WTC11 (cell line): ENCODE measurements at regions not wholly inside any gene's neighbourhood (a gene's known extent, or its start where the extent isn't known, plus 50 kb on each side); places are given as distances from the start of the nearest gene placed in this dataset.

Source experiments
- ATAC-seq: fragments of 200-7000 bp; cut with Tn5 transposase; 2 replicates; pipeline ENCODE4 v1.10.0; 2021; ENCODE audit warnings: mild to moderate bottlenecking, moderate library complexity
- CTCF ChIA-PET: fragments of 300-600 bp; sonication (Branson Sonifier 250); formaldehyde crosslinking; loops from one replicate; lab custom pipeline; 2021; ENCODE audit warnings: antibody characterized with exemption; lab: Charles Lee
- POLR2A ChIA-PET: fragments of 350-600 bp; sonication (Branson Sonifier 250); formaldehyde crosslinking; loops from one replicate; lab custom pipeline; 2021; ENCODE audit warnings: antibody characterized with exemption; lab: Charles Lee
- DNase-seq: peaks from one replicate; pipeline ENCODE4 v3.0.0; 2021; ENCODE audit warnings: low spot score
- H3K27ac Mint-ChIP-seq: 2 replicates; pipeline ENCODE4 v1.8.0; 2021; ENCODE audit warnings: mixed read lengths
- H3K27me3 Mint-ChIP-seq: 2 replicates; pipeline ENCODE4 v1.8.0; 2021; ENCODE audit warnings: low read depth, mild to moderate bottlenecking, moderate library complexity, mixed read lengths
- H3K36me3 Mint-ChIP-seq: 2 replicates; pipeline ENCODE4 v1.8.0; 2021; ENCODE audit warnings: mixed read lengths
- H3K4me1 Mint-ChIP-seq: 2 replicates; pipeline ENCODE4 v1.8.0; 2022; ENCODE audit warnings: mixed read lengths
- H3K4me3 Mint-ChIP-seq: 2 replicates; pipeline ENCODE4 v1.8.0; 2021; ENCODE audit warnings: mild to moderate bottlenecking, moderate library complexity, mixed read lengths
- H3K9me3 Mint-ChIP-seq: 2 replicates; pipeline ENCODE4 v1.8.0; 2021; ENCODE audit warnings: mixed read lengths
- ATF1 ChIP-seq: sonication (generic); formaldehyde crosslinking; IDR thresholded peaks from 2 replicates; pipeline ENCODE4 v1.8.1; 2023; ENCODE audit warnings: mild to moderate bottlenecking, moderate library complexity, missing genetic modification reagents
- ATF3 ChIP-seq: sonication (generic); formaldehyde crosslinking; conservative IDR thresholded peaks from 2 replicates; pipeline ENCODE4 v1.8.1; 2022; ENCODE audit warnings: mild to moderate bottlenecking, missing genetic modification reagents
- CTCF ChIP-seq: fragments of 200-600 bp; IDR thresholded peaks from 2 replicates; pipeline ENCODE4 v1.8.0; 2022; ENCODE audit warnings: antibody characterized with exemption
- EMX1 ChIP-seq: fragments of 250-450 bp; sonication (Bioruptor Pico); IDR thresholded peaks from 2 replicates; pipeline ENCODE4 v1.8.0; 2021; ENCODE audit warnings: mild to moderate bottlenecking
- ESRRA ChIP-seq: sonication (generic); formaldehyde crosslinking; IDR thresholded peaks from 2 replicates; pipeline ENCODE4 v1.8.1; 2022; ENCODE audit warnings: mild to moderate bottlenecking, missing genetic modification reagents, borderline replicate concordance
- HMGXB4 ChIP-seq: sonication (generic); formaldehyde crosslinking; IDR thresholded peaks from 2 replicates; pipeline ENCODE4 v1.8.1; 2023; ENCODE audit warnings: mild to moderate bottlenecking, moderate library complexity, missing genetic modification reagents
- MLX ChIP-seq: sonication (generic); formaldehyde crosslinking; IDR thresholded peaks from 2 replicates; pipeline ENCODE4 v1.8.1; 2023; ENCODE audit warnings: mild to moderate bottlenecking, missing genetic modification reagents, moderate library complexity
- PRDM15 ChIP-seq: sonication (generic); formaldehyde crosslinking; IDR thresholded peaks from 2 replicates; pipeline ENCODE4 v1.8.0; 2022; ENCODE audit warnings: missing genetic modification reagents
- SMAD4 ChIP-seq: sonication (generic); formaldehyde crosslinking; IDR thresholded peaks from 2 replicates; pipeline ENCODE4 v1.8.0; 2022; ENCODE audit warnings: mild to moderate bottlenecking, missing genetic modification reagents
- TEAD1 ChIP-seq: sonication (generic); formaldehyde crosslinking; IDR thresholded peaks from 2 replicates; pipeline ENCODE4 v1.8.0; 2022; ENCODE audit warnings: mild to moderate bottlenecking, missing genetic modification reagents
- TP53 ChIP-seq: sonication (generic); formaldehyde crosslinking; IDR thresholded peaks from 2 replicates; pipeline ENCODE4 v1.8.1; 2023; ENCODE audit warnings: mild to moderate bottlenecking, missing genetic modification reagents
- USF2 ChIP-seq: sonication (generic); formaldehyde crosslinking; IDR thresholded peaks from 2 replicates; pipeline ENCODE4 v1.8.1; 2023; ENCODE audit warnings: mild to moderate bottlenecking, missing genetic modification reagents, moderate library complexity
- ZBTB21 ChIP-seq: sonication (generic); formaldehyde crosslinking; IDR thresholded peaks from 2 replicates; pipeline ENCODE4 v1.8.1; 2023; ENCODE audit warnings: mild to moderate bottlenecking, missing genetic modification reagents, borderline replicate concordance
- ZNF138 ChIP-seq: sonication (generic); formaldehyde crosslinking; conservative IDR thresholded peaks from 2 replicates; pipeline ENCODE4 v1.8.1; 2022; ENCODE audit warnings: mild to moderate bottlenecking, moderate library complexity, missing genetic modification reagents
- ZNF281 ChIP-seq: sonication (generic); formaldehyde crosslinking; IDR thresholded peaks from 2 replicates; pipeline ENCODE4 v1.8.0; 2023; ENCODE audit warnings: mild to moderate bottlenecking, missing genetic modification reagents
- ZNF317 ChIP-seq: sonication (generic); formaldehyde crosslinking; IDR thresholded peaks from 2 replicates; pipeline ENCODE4 v1.8.1; 2023; ENCODE audit warnings: low read depth, mild to moderate bottlenecking, moderate library complexity, missing genetic modification reagents, borderline replicate concordance
- ZNF423 ChIP-seq: fragments of 250-450 bp; sonication (Bioruptor Pico); IDR thresholded peaks from 2 replicates; pipeline ENCODE4 v2.1.2; 2022; ENCODE audit warnings: mild to moderate bottlenecking, moderate library complexity
- ZSCAN18 ChIP-seq: fragments of 250-450 bp; sonication (Bioruptor Pico); IDR thresholded peaks from 2 replicates; pipeline ENCODE4 v2.1.2; 2022; ENCODE audit warnings: mild to moderate bottlenecking, moderate library complexity

GRCh38 chr5:145636371-145636770, 198.8 kb downstream of the PRELID2 start (continued):
- TF ChIP-seq CTCF: no peak
- no peak for TF ChIP-seq ZNF138 (CRISPR knock-in tag)
- no peak for TF ChIP-seq HMGXB4 (CRISPR knock-in tag)
- no peak for TF ChIP-seq ZNF317 (CRISPR knock-in tag)
- TF ChIP-seq ATF3: no peak
- no peak for TF ChIP-seq ZSCAN18 (CRISPR knock-in tag)
- TF ChIP-seq, all 79 proteins: peak for 0

- H3K9me3 Mint-ChIP-seq: no peaks in the 10 kb centered on the region
- no peaks in the 10 kb centered on the region for H3K27me3 Mint-ChIP-seq
- H3K4me3 Mint-ChIP-seq: no peak overlapping the region
- ChIA-PET POLR2A (no interaction called here), CTCF (no interaction called here)
- H3K27ac Mint-ChIP-seq: no peak overlapping the region
- ATAC-seq (no peak), DNase-seq (no peak)
- no peaks in the 10 kb centered on the region for H3K36me3 Mint-ChIP-seq
- peaks cover 15% of the 10 kb centered on the region for H3K4me1 Mint-ChIP-seq
- TF ChIP-seq ATF1: no peak
- TF ChIP-seq USF2 (CRISPR knock-in tag): no peak
- no peak for TF ChIP-seq ZNF423 (CRISPR knock-in tag)
- TF ChIP-seq CTCF: no peak
- no peak for TF ChIP-seq EMX1
- TF ChIP-seq SMAD4 (CRISPR knock-in tag): no peak
- TF ChIP-seq ZNF281 (CRISPR knock-in tag): no peak
- no peak for TF ChIP-seq MLX (CRISPR knock-in tag)
- TF ChIP-seq TP53 (CRISPR knock-in tag): no peak
- no peak for TF ChIP-seq HMGXB4 (CRISPR knock-in tag)
- no peak for TF ChIP-seq ESRRA (CRISPR knock-in tag)
- TF ChIP-seq TEAD1: no peak
- TF ChIP-seq ZBTB21 (CRISPR knock-in tag): no peak
- TF ChIP-seq PRDM15 (CRISPR knock-in tag): no peak
Observed at GRCh38 chr5:145633474-145633873, 201.7 kb downstream of the PRELID2 start.
